Activated CD4-positive, alpha-beta T cell treated with anti-CD3 and anti-CD28 coated beads for 4 hours (primary cell): ENCODE measurements at regions not wholly inside any gene's neighbourhood (a gene's known extent, or its start where the extent isn't known, plus 50 kb on each side); places are given as distances from the start of the nearest gene placed in this dataset.

Experiments
- DNase-seq, 2 donors: peaks; one replicate each; pipeline ENCODE4 v3.0.0-alpha.2; 2020

- DNase-seq = no peak
These were observed 218.5 kb downstream of the PTPRU start for GRCh38 chr1:29454616-29455380.

GRCh38 chr1:29453502-29454240 is 217.3 kb downstream of the PTPRU start:
- DNase-seq = no peak

- no peak for DNase-seq
These were observed 216.3 kb downstream of the PTPRU start for GRCh38 chr1:29452463-29453230.

GRCh38 chr1:29451368-29451892 is 215.1 kb downstream of the PTPRU start:
- DNase-seq = no peak

- no peak for DNase-seq
These were observed 214.3 kb downstream of the PTPRU start for GRCh38 chr1:29450591-29450990.

- DNase-seq = no peak
These were observed 212.3 kb downstream of the PTPRU start for GRCh38 chr1:29448456-29449235.

- no peak for DNase-seq
These were observed 211.0 kb downstream of the PTPRU start for GRCh38 chr1:29447368-29447767.

- DNase-seq = no peak
These were observed 208.7 kb downstream of the PTPRU start for GRCh38 chr1:29444782-29445729.

- DNase-seq = no peak
These were observed 207.9 kb downstream of the PTPRU start for GRCh38 chr1:29444081-29444715.

- no peak for DNase-seq
These were observed 205.8 kb downstream of the PTPRU start for GRCh38 chr1:29441916-29442668.

GRCh38 chr1:29439615-29440014 is 203.3 kb downstream of the PTPRU start:
- DNase-seq = no peak

GRCh38 chr1:29438991-29439390 is 202.7 kb downstream of the PTPRU start:
- no peak for DNase-seq

GRCh38 chr1:29437946-29438345 is 201.6 kb downstream of the PTPRU start:
- DNase-seq = no peak

GRCh38 chr1:29436181-29436785 is 200.0 kb downstream of the PTPRU start:
- no peak for DNase-seq

- DNase-seq = no peak
These were observed 197.5 kb downstream of the PTPRU start for GRCh38 chr1:29433830-29434229.

- no peak for DNase-seq
These were observed 194.8 kb downstream of the PTPRU start for GRCh38 chr1:29431138-29431537.

- DNase-seq = no peak
These were observed 193.3 kb downstream of the PTPRU start for GRCh38 chr1:29429656-29430055.

GRCh38 chr1:29428997-29429396 is 192.7 kb downstream of the PTPRU start:
- no peak for DNase-seq

- no peak for DNase-seq
These were observed 191.9 kb downstream of the PTPRU start for GRCh38 chr1:29428280-29428615.
